ENCODE measurements at regions not wholly inside any gene's neighbourhood (a gene's known extent, or its start where the extent isn't known, plus 50 kb on each side); places are given as distances from the start of the nearest gene placed in this dataset.

- TF ChIP-seq POLR2A (IDR thresholded peaks at IDR 0.05) = no peak
- TF ChIP-seq, protein P1, sequence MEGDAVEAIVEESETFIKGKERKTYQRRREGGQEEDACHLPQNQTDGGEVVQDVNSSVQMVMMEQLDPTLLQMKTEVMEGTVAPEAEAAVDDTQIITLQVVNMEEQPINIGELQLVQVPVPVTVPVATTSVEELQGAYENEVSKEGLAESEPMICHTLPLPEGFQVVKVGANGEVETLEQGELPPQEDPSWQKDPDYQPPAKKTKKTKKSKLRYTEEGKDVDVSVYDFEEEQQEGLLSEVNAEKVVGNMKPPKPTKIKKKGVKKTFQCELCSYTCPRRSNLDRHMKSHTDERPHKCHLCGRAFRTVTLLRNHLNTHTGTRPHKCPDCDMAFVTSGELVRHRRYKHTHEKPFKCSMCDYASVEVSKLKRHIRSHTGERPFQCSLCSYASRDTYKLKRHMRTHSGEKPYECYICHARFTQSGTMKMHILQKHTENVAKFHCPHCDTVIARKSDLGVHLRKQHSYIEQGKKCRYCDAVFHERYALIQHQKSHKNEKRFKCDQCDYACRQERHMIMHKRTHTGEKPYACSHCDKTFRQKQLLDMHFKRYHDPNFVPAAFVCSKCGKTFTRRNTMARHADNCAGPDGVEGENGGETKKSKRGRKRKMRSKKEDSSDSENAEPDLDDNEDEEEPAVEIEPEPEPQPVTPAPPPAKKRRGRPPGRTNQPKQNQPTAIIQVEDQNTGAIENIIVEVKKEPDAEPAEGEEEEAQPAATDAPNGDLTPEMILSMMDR (IDR thresholded peaks at IDR 0.05 in 4 of 5, conservative IDR thresholded peaks at IDR 0.05 in 1 of 5) = no peak
Measured at GRCh38 chr2:193076995-193077394, 882.3 kb upstream of the TMEFF2 start.
